NCI-H2107 (cell line): ENCODE measurements at regions not wholly inside any gene's neighbourhood (a gene's known extent, or its start where the extent isn't known, plus 50 kb on each side); places are given as distances from the start of the nearest gene placed in this dataset.
"Not testable (repeated sequence)": the region's sequence is repeated elsewhere in the genome, so short reads cannot be mapped to it uniquely, and the experiment has no call there.

Experiments
- DNase-seq: peaks from one replicate; lab custom pipeline; 2025; lab: John Stamatoyannopoulos, UW

GRCh38 chr4:127400731-127401346, 231.9 kb upstream of the INTU start:
- DNase-seq, result no peak

GRCh38 chr4:127403471-127404084, 229.2 kb upstream of the INTU start:
- DNase-seq, result no peak

GRCh38 chr4:127406187-127406586, 226.6 kb upstream of the INTU start:
- no peak for DNase-seq

- DNase-seq, result not testable (repeated sequence)
These were observed 225.2 kb upstream of the INTU start for GRCh38 chr4:127407572-127407971.

- DNase-seq, result no peak
These were observed 222.6 kb upstream of the INTU start for GRCh38 chr4:127410201-127410600.

- DNase-seq, result no peak
These were observed 222.1 kb upstream of the INTU start for GRCh38 chr4:127410644-127411043.

- no peak for DNase-seq
These were observed 217.7 kb upstream of the INTU start for GRCh38 chr4:127414951-127415606.

GRCh38 chr4:127416115-127416514, 216.6 kb upstream of the INTU start:
- DNase-seq, result no peak

- no peak for DNase-seq
These were observed 214.7 kb upstream of the INTU start for GRCh38 chr4:127417885-127418535.

GRCh38 chr4:127419431-127419830, 213.3 kb upstream of the INTU start:
- no peak for DNase-seq

- DNase-seq, result no peak
These were observed 211.3 kb upstream of the INTU start for GRCh38 chr4:127421437-127421836.

GRCh38 chr4:127425202-127425845, 207.4 kb upstream of the INTU start:
- DNase-seq, result no peak

- DNase-seq, result no peak
These were observed 206.9 kb upstream of the INTU start for GRCh38 chr4:127425851-127426250.

- DNase-seq, result no peak
These were observed 191.2 kb upstream of the INTU start for GRCh38 chr4:127441571-127441970.

- no peak for DNase-seq
These were observed 187.3 kb upstream of the INTU start for GRCh38 chr4:127445471-127445870.

- no peak for DNase-seq
These were observed 186.3 kb upstream of the INTU start for GRCh38 chr4:127446427-127446885.

- DNase-seq, result no peak
These were observed 183.8 kb upstream of the INTU start for GRCh38 chr4:127448986-127449385.

- no peak for DNase-seq
These were observed 183.3 kb upstream of the INTU start for GRCh38 chr4:127449449-127449848.

- no peak for DNase-seq
These were observed 182.5 kb upstream of the INTU start for GRCh38 chr4:127450276-127450675.

- no peak for DNase-seq
These were observed 168.9 kb upstream of the INTU start for GRCh38 chr4:127463883-127464282.

GRCh38 chr4:127469542-127469941, 163.2 kb upstream of the INTU start:
- no peak for DNase-seq
